HepG2 (cell line): ENCODE measurements at regions not wholly inside any gene's neighbourhood (a gene's known extent, or its start where the extent isn't known, plus 50 kb on each side); places are given as distances from the start of the nearest gene placed in this dataset.

Experiments
- ATAC-seq: fragments of 200-7000 bp; cut with Tn5 transposase; 3 replicates; pipeline ENCODE4 v1.9.1; 2020; ENCODE audit warnings: mild to moderate bottlenecking, moderate library complexity
- BruUV-seq: library from RNA; stranded (reverse); fragments of 400-500 nt; replicated peaks from 2 replicates; lab custom pipeline; 2021; lab: Mats Ljungman, UMichigan
- CTCF ChIA-PET: fragments of 300-600 bp; formaldehyde crosslinking; extraction: SDS; loops from one replicate; lab custom pipeline; 2021; ENCODE audit warnings: low total read pairs, inconsistent platforms, low intra/inter-chr PET ratio; lab: Yijun Ruan, JAX
- POLR2A ChIA-PET: fragments of 350-600 bp; sonication (Branson Sonifier 250); formaldehyde crosslinking; loops from one replicate; lab custom pipeline; 2020; ENCODE audit warnings: antibody characterized with exemption, inconsistent platforms; lab: Yijun Ruan, JAX
- DNase-seq: peaks from one replicate; pipeline ENCODE4 v3.0.0-alpha.2; 2015; ENCODE audit warnings: low spot score
- FAIRE-seq: peaks from 3 replicates; lab custom pipeline; 2011; peaks lifted over from hg19 to GRCh38; lab: Jason Lieb, UNC
- H2AFZ ChIP-seq: one replicate; pipeline ENCODE4 v1.6.1; 2011; ENCODE audit warnings: low read length, inconsistent platforms
- H3K27ac ChIP-seq: fragments of 300-600 bp; 3 replicates; pipeline ENCODE4 v1.8.0; 2011; ENCODE audit warnings: mixed run types, mild to moderate bottlenecking, mixed read lengths, low read length, inconsistent platforms; ENCODE audit not compliant: insufficient read depth; ENCODE audit errors: extremely low read length
- H3K27me3 ChIP-seq, 2 experiments: fragments of 200-600 bp in 1 of 2; 2 replicates in 1 of 2; 3 replicates in 1 of 2; pipeline versions ENCODE4 v1.6.0 to v1.8.0; 2011; ENCODE audit warnings: low read length in 2 of 2, mild to moderate bottlenecking in 2 of 2, moderate library complexity in 2 of 2, inconsistent platforms in 1 of 2; ENCODE audit not compliant: insufficient read depth in 2 of 2, control insufficient read depth in 1 of 2
- H3K36me3 ChIP-seq, 2 experiments: fragments of 200-600 bp in 1 of 2; replicated peaks in 1 of 2; 2 replicates in 1 of 2; 3 replicates in 1 of 2; pipeline versions ENCODE4 v1.5.1 to v1.8.0; 2011; ENCODE audit warnings: low read length in 2 of 2, inconsistent platforms in 1 of 2; ENCODE audit not compliant: insufficient read depth in 2 of 2, control insufficient read depth in 1 of 2
- H3K4me1 ChIP-seq: 2 replicates; pipeline ENCODE4 v1.5.1; 2012; ENCODE audit warnings: low read length, inconsistent platforms; ENCODE audit not compliant: insufficient read depth
- H3K4me2 ChIP-seq: 2 replicates; pipeline ENCODE4 v1.6.0; 2011; ENCODE audit warnings: low read depth, low read length, inconsistent platforms
- H3K4me3 ChIP-seq, 3 experiments: fragments of 200-600 bp in 1 of 3; sonication (generic), shearing (Covaris generic) in 1 of 3; replicated peaks in 1 of 3; 2 replicates each; pipeline ENCODE4 v1.5.1; 2011 to 2016; ENCODE audit warnings: low read length in 3 of 3, inconsistent platforms in 2 of 3, low read depth in 2 of 3, mild to moderate bottlenecking in 2 of 3, control low read depth in 1 of 3, mixed read lengths in 1 of 3; ENCODE audit not compliant: insufficient read depth in 1 of 3
- H3K79me2 ChIP-seq: one replicate; pipeline ENCODE4 v1.6.1; 2011; ENCODE audit warnings: low read length, inconsistent platforms; ENCODE audit not compliant: insufficient read depth
- H3K9ac ChIP-seq: 2 replicates; pipeline ENCODE4 v1.6.0; 2011; ENCODE audit warnings: mild to moderate bottlenecking, low read depth, low read length, inconsistent platforms; ENCODE audit not compliant: insufficient read depth
- H3K9me3 ChIP-seq: 2 replicates; pipeline ENCODE4 v1.5.1; 2012; ENCODE audit warnings: mild to moderate bottlenecking, low read length
- H4K20me1 ChIP-seq: 2 replicates; pipeline ENCODE4 v1.6.0; 2011; ENCODE audit warnings: inconsistent platforms, mild to moderate bottlenecking, low read length, moderate library complexity; ENCODE audit not compliant: insufficient read depth
- BCL6 ChIP-seq: IDR thresholded peaks from 2 replicates; pipeline ENCODE4 v1.6.1; 2016; ENCODE audit warnings: missing genetic modification reagents, missing compliant biosample characterization
- GZF1 ChIP-seq: sonication (generic); formaldehyde crosslinking; IDR thresholded peaks from 2 replicates; pipeline ENCODE4 v1.5.1; 2020; ENCODE audit warnings: mild to moderate bottlenecking, missing genetic modification reagents
- KDM4B ChIP-seq: sonication (generic); formaldehyde crosslinking; IDR thresholded peaks from 2 replicates; pipeline ENCODE4 v1.4.0; 2020; ENCODE audit warnings: missing genetic modification reagents
- NKX3-1 ChIP-seq: sonication (generic); formaldehyde crosslinking; IDR thresholded peaks from 2 replicates; pipeline ENCODE4 v1.5.0; 2020; ENCODE audit warnings: missing genetic modification reagents
- NR2F6 ChIP-seq, 2 experiments: IDR thresholded peaks; 2 replicates each; pipeline ENCODE4 v1.6.1; 2016; ENCODE audit warnings: antibody characterized with exemption in 1 of 2, mild to moderate bottlenecking in 1 of 2
- PAF1 ChIP-seq: IDR thresholded peaks from 2 replicates; pipeline ENCODE4 v1.6.1; 2016; ENCODE audit warnings: missing genetic modification reagents, missing compliant biosample characterization
- REPIN1 ChIP-seq: sonication (generic); formaldehyde crosslinking; IDR thresholded peaks from 2 replicates; pipeline ENCODE4 v1.8.0; 2022; ENCODE audit warnings: missing genetic modification reagents, low read depth, mild to moderate bottlenecking, borderline replicate concordance
- THAP8 ChIP-seq: sonication (generic); formaldehyde crosslinking; IDR thresholded peaks from 2 replicates; pipeline ENCODE4 v1.5.1; 2020; ENCODE audit warnings: missing genetic modification reagents, mild to moderate bottlenecking, borderline replicate concordance
- XRCC5 ChIP-seq: fragments of 200-400 bp; formaldehyde crosslinking; optimal IDR thresholded peaks from 2 replicates; pipeline ENCODE3; 2017; ENCODE audit warnings: mild to moderate bottlenecking, low read length
- ZNF12 ChIP-seq: sonication (generic); formaldehyde crosslinking; IDR thresholded peaks from 2 replicates; pipeline ENCODE4 v1.5.0; 2020; ENCODE audit warnings: missing genetic modification reagents
- ZNF235 ChIP-seq: sonication (generic); formaldehyde crosslinking; IDR thresholded peaks from 2 replicates; pipeline ENCODE4 v1.8.1; 2023; ENCODE audit warnings: mild to moderate bottlenecking, missing genetic modification reagents, borderline replicate concordance
- ZNF543 ChIP-seq: sonication (generic); formaldehyde crosslinking; IDR thresholded peaks from 2 replicates; pipeline ENCODE4 v1.4.0; 2020; ENCODE audit warnings: mild to moderate bottlenecking, missing genetic modification reagents
- ZNF841 ChIP-seq: sonication (generic); formaldehyde crosslinking; IDR thresholded peaks from 2 replicates; pipeline ENCODE4 v1.8.1; 2023; ENCODE audit warnings: missing genetic modification reagents, borderline replicate concordance
- WGBS: methylation state at CpG from one replicate; pipeline ENCODE4 v1.1.6; 2017; ENCODE audit warnings: low lambda C conversion rate; 5-methylcytosine and 5-hydroxymethylcytosine counted together
- in situ Hi-C: cut with HindIII; loops from 2 replicates; pipeline ENCODE4 v1.10.0; 2017; ENCODE audit warnings: low pct_unique_long_range_greater_than_20kb; ENCODE audit not compliant: extremely low pct_ligation_motif_present
- intact Hi-C: fragments of 100-400 bp; cut with micrococcal nuclease; formaldehyde crosslinking; loops from one replicate; pipeline ENCODE4 v1.10.0; 2022; ENCODE audit not compliant: unreplicated experiment
- TF ChIP-seq, protein P1 (sequence below): sonication (generic); formaldehyde crosslinking; IDR thresholded peaks from 2 replicates; pipeline ENCODE4 v1.4.0; 2020; ENCODE audit warnings: missing genetic modification reagents

- ChIA-PET POLR2A (no interaction called here), CTCF (interaction anchor here (0.7 to 1.0 kb wide), 2 partner anchors 32 to 368 kb away, joined by 3 to 4 read pairs; no protein-coding TSS in a partner anchor)
- Histone ChIP-seq H3K79me2 (no peaks in the 10 kb centered on the region), H3K9ac (no peak overlapping the region), H4K20me1 (no peaks in the 10 kb centered on the region), H3K36me3 (no peaks in the 10 kb centered on the region), H3K9me3 (no peaks in the 10 kb centered on the region), H2AFZ (no peak overlapping the region), H3K4me2 (no peak overlapping the region), H3K27me3 (peaks cover 2 to 21% of the 10 kb centered on the region in 2 experiments; a peak in 2 of 5 replicates), H3K27ac (no peak overlapping the region), H3K4me3 (no peak overlapping the region), H3K4me1 (peaks cover 16% of the 10 kb centered on the region)
- DNase-seq (no peak), ATAC-seq (no peak), FAIRE-seq (no peak)
- WGBS: 56% methylated on average over 2 of the region's 2 CpGs
- TF ChIP-seq ZNF841 (CRISPR knock-in tag) (no peak), GZF1 (no peak), ZNF235 (CRISPR knock-in tag) (no peak), THAP8 (CRISPR knock-in tag) (no peak), ZNF543 (no peak), REPIN1 (CRISPR knock-in tag) (no peak), PAF1 (CRISPR knock-in tag) (no peak), NR2F6 (IDR thresholded peaks at IDR 0.05) (no peak), NR2F6 (CRISPR knock-in tag; IDR thresholded peaks at IDR 0.05) (no peak), KDM4B (CRISPR knock-in tag) (no peak), BCL6 (CRISPR knock-in tag) (no peak), ZNF12 (CRISPR knock-in tag) (no peak), NKX3-1 (CRISPR knock-in tag) (no peak), XRCC5 (no peak)
- TF ChIP-seq, protein P1, sequence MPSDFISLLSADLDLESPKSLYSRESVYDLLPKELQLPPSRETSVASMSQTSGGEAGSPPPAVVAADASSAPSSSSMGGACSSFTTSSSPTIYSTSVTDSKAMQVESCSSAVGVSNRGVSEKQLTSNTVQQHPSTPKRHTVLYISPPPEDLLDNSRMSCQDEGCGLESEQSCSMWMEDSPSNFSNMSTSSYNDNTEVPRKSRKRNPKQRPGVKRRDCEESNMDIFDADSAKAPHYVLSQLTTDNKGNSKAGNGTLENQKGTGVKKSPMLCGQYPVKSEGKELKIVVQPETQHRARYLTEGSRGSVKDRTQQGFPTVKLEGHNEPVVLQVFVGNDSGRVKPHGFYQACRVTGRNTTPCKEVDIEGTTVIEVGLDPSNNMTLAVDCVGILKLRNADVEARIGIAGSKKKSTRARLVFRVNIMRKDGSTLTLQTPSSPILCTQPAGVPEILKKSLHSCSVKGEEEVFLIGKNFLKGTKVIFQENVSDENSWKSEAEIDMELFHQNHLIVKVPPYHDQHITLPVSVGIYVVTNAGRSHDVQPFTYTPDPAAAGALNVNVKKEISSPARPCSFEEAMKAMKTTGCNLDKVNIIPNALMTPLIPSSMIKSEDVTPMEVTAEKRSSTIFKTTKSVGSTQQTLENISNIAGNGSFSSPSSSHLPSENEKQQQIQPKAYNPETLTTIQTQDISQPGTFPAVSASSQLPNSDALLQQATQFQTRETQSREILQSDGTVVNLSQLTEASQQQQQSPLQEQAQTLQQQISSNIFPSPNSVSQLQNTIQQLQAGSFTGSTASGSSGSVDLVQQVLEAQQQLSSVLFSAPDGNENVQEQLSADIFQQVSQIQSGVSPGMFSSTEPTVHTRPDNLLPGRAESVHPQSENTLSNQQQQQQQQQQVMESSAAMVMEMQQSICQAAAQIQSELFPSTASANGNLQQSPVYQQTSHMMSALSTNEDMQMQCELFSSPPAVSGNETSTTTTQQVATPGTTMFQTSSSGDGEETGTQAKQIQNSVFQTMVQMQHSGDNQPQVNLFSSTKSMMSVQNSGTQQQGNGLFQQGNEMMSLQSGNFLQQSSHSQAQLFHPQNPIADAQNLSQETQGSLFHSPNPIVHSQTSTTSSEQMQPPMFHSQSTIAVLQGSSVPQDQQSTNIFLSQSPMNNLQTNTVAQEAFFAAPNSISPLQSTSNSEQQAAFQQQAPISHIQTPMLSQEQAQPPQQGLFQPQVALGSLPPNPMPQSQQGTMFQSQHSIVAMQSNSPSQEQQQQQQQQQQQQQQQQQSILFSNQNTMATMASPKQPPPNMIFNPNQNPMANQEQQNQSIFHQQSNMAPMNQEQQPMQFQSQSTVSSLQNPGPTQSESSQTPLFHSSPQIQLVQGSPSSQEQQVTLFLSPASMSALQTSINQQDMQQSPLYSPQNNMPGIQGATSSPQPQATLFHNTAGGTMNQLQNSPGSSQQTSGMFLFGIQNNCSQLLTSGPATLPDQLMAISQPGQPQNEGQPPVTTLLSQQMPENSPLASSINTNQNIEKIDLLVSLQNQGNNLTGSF: no peak
- intact Hi-C loops: no loop called here
- in situ Hi-C loops: no loop called here
- no TSS peak for BruUV-seq
Measured at GRCh38 chr2:42861321-42861720, 68.9 kb upstream of the HAAO start.
